NCI-H345 treated with DMSO at 0.1 percent for 48 hours (cell line): ENCODE measurements at regions not wholly inside any gene's neighbourhood (a gene's known extent, or its start where the extent isn't known, plus 50 kb on each side); places are given as distances from the start of the nearest gene placed in this dataset.
"Not testable (repeated sequence)": the region's sequence is repeated elsewhere in the genome, so short reads cannot be mapped to it uniquely, and the experiment has no call there.

Experiments
- DNase-seq: peaks from one replicate; lab custom pipeline; 2025; ENCODE audit not compliant: unreplicated experiment; lab: John Stamatoyannopoulos, UW

DNA sequence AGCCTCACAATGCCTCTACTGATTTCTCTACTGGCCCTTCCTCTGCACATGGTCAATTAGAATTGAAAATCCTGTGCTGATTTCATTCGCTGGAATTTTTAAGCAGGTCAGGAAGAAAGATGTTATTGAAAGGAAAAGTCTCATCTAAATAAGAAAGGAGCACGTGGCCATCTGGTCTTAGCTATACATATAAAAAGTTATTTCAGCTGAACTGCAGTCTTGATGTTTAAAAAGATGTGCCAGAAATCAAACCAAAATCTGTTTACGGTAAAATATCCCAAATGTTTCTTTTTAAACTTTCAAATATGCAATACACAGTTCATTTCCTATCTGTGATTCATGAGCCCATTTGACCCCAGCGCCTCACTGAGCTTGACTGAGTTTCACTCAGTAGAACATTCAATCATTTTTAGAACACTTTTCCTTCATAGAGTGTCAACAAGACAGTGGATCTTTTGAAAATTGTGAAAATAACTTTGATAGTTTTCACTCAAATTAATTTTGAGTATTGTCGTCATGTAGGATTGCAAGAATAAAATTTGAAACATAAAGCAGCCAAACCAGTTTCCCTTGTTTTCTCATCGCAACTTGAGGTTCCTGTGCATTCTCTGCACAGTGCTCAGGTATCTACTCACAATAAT is 293.6 kb downstream of the PTPRC start:
- no peak for DNase-seq

DNA sequence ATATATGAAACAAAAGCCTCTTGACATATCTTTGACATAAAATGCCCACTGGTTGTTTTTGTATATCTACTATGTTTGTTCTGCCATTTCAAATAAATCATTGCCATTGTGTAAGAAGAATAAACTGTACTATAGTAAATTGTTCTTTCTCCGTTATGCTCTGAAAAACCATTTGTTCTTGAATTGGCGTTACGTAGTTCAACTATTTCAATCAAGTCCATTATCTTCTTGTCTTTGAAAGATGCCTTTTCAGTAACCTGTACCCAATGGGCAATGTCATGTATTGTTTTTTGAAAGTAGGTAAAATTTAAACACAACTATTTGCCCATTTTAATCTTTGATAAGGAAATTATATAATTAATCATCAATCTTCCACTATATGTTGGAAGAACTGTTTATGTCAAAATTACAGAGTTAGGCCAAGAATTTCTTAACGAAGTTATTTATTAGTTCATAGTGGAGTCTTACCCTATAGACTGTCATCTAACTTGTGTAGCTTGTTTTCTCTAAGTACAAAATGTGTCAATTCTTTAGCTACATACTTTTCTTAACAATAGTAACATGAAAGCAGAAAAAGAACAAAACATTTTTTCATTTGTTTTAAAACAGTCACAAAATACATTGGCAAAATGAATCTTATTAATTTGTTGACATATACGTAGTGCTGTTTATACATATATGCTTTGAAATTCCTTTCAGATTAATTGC is 294.8 kb downstream of the PTPRC start:
- DNase-seq: no peak

DNA sequence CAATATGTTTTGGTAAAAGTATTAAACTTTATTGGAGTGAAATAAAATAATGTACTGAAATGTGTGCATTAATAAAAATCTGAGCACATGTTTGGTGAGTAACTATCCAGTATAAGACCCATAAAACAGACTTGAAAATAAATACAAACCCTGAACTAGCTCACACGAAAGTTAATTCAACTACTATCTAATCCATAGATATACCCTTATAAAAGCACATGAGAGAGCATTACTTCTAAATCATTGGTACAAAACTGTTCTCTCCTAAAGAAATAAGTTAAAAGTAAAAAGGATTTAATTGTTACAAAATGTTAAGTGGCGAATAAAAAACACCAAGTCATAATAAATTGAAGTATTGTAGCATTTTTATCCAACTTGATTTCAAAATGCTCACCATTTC is 295.6 kb downstream of the PTPRC start:
- no peak for DNase-seq

DNA sequence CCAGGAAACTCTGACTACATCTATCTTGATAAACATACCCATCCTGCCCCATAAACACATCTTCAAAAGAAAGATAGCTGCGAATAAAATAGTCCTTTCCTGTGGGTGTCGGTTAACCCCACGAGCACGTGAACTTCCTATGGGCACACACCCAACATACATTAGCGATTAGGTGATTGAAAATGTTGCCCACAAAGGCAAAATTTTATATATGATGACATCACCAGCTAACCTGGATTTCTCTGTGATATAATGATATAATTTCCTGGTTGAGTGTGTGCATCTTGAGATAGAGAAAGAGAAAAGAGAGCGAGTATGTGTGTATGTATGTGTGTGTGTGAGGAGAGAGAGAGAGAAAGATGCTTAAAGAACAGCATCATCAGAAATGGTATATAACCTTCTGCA is 296.1 kb downstream of the PTPRC start:
- DNase-seq: no peak

DNA sequence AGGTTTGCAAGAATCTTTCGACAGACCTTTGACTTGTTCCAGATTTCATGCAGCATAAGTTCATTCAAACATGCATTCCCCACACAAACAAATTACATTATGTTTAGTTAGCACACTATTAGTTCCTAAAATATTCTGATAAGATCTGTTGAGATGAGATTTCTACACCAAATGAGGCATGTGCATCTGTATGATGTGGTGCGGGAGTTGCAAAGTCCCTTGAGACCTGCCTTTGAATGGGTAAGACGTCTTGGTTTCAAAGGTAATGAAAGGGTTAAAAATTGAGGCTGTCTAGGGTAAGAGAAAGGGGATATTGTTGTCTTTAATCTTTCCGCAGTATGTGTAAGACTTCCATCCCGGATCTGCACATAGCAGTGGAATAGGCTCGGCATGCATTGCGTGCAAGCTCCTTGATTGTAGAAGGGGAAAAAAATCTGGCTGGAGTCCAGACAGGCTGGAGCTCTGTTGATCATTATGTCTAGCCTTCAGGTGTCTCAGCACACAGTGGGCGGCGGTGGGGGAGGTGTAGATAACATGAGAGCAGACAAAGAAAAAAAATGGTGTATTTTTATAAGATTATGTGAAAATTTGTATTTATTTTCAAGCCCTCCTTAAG is 296.6 kb downstream of the PTPRC start:
- peak; percentile 79 for DNase-seq

DNA sequence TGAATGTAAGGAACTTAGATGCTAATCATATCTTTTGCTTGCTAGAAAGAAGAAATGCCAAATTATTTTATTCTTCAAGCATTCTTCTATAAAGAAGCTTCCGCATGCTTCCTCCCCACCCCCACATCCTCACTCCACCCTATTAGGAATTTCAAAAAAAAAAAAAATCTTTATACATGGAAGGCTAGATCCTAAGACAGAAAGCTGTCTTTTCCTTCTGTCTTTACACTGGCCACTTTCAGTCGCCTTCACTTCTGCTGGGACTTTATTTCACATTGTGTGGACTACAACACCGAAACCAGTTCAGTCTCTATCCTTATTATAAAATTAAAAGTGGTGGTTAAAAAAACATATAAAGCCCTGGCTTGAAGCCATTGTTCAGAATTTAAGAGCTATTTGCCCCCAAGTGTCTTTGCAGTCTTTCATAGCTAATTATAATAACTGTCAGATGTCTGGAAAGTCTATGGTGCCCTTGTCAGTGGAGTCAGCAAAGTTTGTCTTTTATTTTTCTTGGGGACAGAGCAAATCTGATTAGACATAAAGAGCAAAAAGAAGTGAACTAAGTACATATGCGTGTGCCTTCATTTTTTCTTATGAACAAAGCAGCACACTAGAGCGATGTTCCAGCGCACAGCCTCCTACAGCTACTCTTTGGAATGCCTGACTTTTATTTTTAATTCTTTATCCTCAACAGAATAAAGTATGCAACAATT is 297.7 kb downstream of the PTPRC start:
- peak; percentile 42 for DNase-seq

DNA sequence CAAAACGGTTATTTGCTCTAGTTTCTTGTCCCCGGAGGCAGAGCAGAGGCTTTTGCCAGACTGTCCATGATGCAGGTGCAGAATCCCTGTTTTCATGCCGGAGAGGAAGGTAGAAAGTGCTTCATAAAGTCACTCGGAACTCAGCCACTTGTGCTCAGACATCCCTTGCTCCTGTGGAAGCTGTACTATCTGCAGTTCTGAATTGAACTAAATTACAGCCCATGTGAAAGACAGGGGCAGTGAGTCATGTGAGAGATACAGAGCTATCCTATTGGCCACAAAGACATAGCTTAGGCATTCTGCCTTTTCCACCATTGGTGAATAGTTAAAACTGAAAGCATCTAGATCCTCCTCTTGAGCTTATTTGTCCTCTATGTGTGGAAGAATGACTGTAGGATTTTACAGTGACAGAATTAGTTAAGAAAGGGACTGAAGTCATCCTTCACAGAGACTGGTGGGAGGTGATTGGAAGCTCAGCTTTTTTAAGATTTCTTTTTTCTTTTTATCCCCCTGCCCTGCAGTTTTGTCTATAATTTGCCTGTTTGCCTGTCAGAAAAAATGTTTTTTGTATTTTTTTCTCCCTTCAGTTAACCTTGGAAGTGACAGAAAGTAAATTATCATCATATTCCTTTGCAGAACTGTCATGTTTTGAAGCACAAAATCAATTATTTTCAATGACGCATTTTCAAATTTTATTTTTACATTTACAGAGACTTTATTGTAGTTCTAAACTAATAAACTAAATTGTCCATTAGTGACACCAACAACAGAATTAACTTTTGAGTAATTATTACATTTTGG is 298.6 kb downstream of the PTPRC start:
- peak; percentile 56 for DNase-seq

DNA sequence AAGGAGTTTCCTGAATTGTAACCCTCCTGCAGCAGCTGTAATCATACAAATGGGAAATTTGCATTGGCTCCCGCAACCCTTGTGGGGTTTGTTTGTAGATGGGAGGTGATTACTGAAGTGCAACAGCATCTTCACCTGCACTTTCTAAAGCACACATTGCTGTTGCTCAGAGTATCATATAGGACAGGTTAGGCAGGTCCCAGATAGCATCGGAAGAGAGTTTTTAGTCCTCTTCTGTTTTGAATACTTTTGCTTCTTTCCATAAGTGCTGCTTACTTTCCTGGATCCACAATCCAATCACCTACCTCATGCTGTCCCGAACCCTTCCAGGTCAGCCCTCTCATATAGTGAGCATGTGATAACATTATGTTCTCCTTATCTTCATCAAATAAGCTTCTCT is 300.4 kb downstream of the PTPRC start:
- no peak for DNase-seq

DNA sequence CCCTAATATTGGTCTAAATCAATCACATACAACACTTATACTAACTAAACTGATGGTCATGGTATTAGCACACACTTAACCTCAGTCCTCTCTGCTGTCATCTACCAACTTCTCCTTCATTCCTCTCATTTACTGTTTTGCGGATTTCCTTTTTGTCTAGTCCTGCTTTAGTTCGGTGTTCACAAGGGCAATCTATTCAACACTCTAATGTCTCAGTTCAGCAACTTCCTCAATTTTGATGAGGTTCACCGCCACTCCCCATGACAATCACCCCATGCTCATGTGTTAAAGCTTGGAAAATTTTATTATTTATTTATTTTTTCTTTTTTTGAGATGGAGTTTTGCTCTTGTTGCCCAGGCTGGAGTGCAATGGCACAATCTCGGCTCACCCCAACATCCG is 301.1 kb downstream of the PTPRC start:
- DNase-seq: no peak

DNA sequence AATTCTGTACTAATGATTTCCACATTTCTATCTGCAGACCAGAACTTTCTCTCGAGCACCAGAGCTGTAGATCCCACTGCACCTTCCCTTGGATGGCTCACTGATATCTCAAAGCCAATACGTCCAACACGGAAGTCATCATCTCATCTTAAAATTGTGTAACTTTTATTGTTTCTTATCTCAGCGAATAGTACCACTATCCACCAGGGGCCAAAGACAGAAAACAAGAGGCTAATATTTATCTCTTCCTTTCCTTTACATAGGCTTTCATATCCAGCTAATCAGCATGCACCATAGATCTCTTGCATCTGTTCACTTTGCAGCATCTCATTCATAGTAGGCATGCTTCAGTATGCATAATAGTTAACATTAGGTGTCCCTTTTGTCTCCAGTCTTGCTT is 303.6 kb downstream of the PTPRC start:
- DNase-seq: no peak

DNA sequence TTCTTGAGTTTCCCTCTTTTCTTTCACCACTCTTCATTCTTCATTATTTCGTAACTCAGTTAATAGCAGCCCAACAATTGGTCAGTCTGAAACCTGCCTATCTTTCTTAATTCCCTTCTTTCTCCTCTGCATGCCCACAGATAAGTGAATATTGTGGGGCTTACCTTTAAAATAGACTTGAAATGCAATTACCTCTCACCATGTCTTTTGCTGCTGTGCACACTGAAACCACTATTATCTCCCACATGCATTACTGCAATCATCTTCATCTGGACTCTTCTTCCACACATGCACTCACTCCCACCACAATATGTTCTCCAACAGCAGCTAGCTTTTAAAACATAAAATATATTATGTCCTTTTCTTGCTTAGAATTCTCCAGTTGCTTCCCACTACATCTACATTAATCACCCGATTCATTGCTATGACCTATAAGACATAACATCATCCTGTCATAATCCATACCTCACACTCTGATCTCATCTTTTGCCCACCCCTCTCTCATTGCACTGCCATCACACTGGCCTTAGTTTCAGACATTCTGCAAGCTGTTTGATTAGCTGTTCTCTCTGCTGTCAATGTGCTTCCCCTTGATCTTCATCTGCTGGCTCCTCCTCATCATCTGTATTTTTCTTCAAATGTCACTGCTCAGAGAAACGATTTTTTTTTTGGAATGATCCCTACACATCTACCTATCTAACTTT is 304.8 kb downstream of the PTPRC start:
- DNase-seq: no peak

DNA sequence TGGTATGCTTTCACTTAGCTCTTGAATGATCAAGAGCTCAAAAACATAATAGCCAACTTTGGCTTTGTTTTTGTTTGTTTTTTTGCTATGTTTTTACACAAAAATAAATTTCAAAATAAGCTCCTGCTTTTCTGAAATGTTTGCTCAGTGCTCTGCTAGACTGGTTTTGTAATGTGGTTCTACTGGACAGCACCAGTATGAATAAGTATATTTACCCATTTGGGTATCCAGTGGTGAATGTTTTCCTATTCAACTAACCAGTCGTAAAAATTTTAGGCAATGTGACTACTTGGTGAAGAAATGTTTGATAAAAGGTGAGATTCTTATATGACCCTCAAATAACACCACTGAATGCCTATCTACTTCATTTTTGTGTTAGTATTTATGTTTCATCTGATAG is 308.6 kb downstream of the PTPRC start:
- no peak for DNase-seq

DNA sequence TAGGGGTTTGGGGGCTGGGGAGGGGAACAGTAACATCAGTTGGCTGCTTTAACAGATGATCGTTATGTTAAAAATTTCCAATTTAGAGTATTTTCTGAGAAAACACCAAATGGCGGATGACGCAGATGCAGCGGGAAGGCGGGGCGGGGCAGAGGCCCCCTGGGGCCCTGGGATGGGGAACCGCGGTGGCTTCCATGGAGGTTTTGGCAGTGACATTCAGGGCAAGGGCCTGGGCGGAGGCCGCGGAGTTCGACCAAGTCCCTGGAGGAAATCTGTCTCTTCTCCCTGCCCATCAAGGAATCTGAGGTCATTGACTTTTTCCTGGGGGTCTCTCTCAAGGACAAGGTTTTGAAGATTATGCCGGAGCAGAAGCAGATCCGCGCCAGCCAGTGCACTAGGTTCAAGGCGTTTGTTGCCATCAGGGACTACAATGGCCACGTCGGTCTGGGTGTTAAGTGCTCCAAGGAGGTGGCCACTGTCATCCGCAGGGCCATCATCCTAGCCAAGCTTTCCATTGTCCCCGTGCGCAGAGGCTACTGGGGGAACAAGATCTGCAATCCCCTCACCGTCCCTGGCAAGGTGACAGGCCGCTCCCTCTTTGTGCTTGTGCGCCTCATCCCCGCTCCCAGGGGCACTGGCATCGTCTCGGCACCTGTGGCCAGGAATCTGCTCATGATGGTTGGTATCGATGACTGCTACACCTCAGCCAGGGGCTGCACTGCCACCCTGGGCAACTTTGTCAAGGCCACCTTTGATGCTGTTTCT is 310.2 kb downstream of the PTPRC start:
- DNase-seq: no peak

DNA sequence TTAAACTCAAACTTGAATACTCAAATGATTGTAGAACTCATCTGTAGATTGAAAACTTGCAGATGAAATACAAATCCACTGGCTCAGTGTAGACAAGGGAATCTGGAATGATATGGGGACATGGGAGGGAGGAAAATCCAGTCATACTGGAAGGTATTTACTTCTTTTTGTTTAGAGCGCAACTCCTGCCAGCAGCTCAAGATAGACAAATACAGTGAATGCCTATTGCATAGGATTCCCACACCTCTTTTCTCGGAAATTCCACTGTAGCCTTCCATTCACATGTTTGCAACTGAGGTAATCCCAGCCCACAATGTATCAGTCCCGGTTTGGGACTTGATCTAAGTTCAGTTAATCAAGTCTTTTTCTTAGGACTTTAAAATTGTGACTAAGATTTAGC is 311.2 kb downstream of the PTPRC start:
- DNase-seq: no peak

DNA sequence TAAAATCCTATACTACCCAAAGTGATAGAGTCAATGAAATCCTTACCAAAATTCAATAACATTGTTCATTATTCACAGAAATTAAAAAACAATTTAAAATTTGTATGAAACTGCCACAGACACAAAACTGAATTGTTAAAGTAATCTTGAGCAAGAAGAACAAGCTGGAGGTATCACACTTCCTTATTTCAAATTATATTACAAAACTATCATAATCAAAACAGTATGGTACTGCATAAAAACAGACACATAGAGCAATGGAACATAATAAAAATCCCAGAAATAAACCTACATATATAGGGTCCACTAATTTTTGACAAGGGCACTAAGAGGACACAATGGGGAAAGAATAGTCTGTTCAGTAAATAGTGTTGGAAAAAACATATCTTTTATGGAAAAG is 316.2 kb downstream of the PTPRC start:
- DNase-seq: no peak

DNA sequence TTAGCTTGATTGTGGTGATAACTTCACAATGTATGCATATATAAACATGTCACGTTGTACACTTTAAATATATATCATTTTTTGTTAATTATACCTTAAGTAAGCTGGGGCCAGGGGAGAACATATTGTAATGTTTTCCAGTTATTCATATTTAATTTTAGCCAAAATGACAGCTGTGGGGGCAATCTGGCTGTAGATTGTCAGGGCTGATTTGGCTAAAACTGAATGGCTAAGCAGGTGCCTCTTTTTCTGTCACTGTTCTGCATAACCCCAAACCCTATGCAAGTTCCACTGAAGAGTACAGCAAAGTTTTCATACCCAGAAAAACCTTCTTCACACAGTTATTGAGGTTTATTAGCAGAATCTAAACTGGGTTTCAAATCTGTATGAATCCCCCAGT is 318.2 kb downstream of the PTPRC start:
- DNase-seq: no peak

DNA sequence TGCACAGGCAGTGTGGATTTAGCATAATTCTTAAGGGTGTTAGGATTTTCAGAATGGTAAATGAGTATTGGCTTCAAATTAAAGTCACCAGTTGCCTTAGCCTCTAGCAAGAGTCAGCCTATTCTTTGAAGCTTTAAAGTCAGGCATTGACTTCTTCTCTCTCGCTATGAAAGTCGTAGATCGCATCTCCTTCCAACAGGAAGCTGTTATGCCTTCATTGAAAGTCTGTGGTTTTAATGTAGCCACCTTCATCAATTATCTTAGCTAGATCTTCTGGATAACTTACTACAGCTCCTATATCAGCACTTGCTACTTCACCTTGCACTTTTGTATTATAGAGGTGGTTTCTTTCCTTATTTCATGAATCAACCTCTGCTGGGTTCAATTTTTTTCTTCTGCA is 320.2 kb downstream of the PTPRC start:
- no peak for DNase-seq

DNA sequence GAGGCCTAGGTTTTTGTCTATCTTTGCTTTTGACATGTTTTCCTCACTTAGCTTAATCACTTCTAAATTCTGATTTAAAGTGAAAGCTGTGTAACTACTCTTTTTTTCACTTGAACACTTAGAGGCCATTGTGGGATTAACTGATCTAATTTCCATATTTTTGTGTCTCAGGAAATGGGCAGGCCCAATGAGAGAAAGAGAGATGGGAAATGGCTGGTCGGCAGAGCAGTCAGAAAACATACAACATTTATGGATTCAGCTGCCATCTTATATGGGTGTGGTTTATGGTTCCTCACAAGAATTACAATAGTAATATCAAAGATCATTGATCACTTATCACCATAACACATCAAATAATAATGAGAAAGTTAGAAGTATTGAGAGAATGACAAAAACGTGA is 320.8 kb downstream of the PTPRC start:
- DNase-seq: no peak

DNA sequence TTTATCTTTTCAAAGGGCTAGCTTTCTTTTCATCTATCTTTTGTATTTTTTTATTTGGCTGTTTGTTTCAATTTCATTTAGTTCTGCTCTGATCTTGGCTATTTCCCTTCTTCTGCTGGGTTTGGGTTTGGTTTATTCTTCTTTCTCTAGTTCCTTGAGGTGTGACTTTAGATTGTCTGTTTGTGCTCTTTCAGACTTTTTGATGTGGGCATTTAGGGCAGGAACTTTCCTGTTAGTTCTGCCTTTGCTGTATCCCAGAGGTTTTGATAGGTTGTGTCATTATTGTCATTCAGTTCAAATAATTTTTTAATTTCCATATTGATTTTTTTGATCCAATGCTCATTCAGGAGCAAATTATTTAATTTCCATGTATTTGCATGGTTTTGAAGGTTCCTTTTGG is 325.0 kb downstream of the PTPRC start:
- DNase-seq: not testable (repeated sequence)

DNA sequence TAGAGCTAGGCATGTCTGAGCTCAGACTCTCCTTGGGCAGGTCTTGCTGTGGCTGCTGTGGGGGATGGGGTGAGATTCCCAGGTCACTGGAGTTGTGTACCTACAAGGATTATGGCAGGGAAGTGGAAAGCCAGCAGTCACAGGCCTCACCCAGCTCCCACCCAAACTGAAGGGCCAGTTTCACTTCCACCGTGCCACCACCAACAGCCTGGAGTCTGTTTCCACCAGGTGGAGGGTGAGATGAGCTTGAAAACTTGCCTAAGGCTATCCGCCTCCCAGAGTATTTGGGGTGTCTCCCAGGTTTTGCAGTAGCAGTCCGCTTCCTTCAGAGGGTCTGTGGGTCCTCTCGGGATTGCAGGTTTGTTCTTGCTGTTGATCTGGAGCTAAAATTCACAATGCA is 327.7 kb downstream of the PTPRC start:
- DNase-seq: no peak
